ENCODE measurements at regions not wholly inside any gene's neighbourhood (a gene's known extent, or its start where the extent isn't known, plus 50 kb on each side); places are given as distances from the start of the nearest gene placed in this dataset.
"Not testable (repeated sequence)": the region's sequence is repeated elsewhere in the genome, so short reads cannot be mapped to it uniquely, and the experiment has no call there.

- no peak for DNase-seq
These were observed 1661.9 kb upstream of the PIK3C3 start for GRCh38 chr18:40292985-40293710.

- DNase-seq, result no peak
These were observed 1671.5 kb upstream of the PIK3C3 start for GRCh38 chr18:40283560-40283959.

- not testable (repeated sequence) for DNase-seq
These were observed 1673.7 kb upstream of the PIK3C3 start for GRCh38 chr18:40281356-40281755.

GRCh38 chr18:40274618-40275196 is 1680.3 kb upstream of the PIK3C3 start:
- DNase-seq, result no peak

- DNase-seq, result no peak
These were observed 1682.3 kb upstream of the PIK3C3 start for GRCh38 chr18:40272630-40273231.

GRCh38 chr18:40259115-40259835 is 1695.8 kb upstream of the PIK3C3 start:
- DNase-seq, result no peak

GRCh38 chr18:40258311-40258710 is 1696.7 kb upstream of the PIK3C3 start:
- DNase-seq, result no peak

GRCh38 chr18:40250236-40250635 is 1704.8 kb upstream of the PIK3C3 start:
- no peak for DNase-seq

GRCh38 chr18:40249390-40250080 is 1705.5 kb upstream of the PIK3C3 start:
- DNase-seq, result no peak

- DNase-seq, result not testable (repeated sequence)
These were observed 1709.4 kb upstream of the PIK3C3 start for GRCh38 chr18:40245612-40246011.

- no peak for DNase-seq
These were observed 1711.4 kb upstream of the PIK3C3 start for GRCh38 chr18:40243607-40244006.

GRCh38 chr18:40235836-40236235 is 1719.2 kb upstream of the PIK3C3 start:
- no peak for DNase-seq

GRCh38 chr18:40235323-40235722 is 1719.7 kb upstream of the PIK3C3 start:
- no peak for DNase-seq

- no peak for DNase-seq
These were observed 1721.0 kb upstream of the PIK3C3 start for GRCh38 chr18:40233931-40234616.

GRCh38 chr18:40222776-40223175 is 1732.3 kb upstream of the PIK3C3 start:
- DNase-seq, result no peak

GRCh38 chr18:40216856-40217255 is 1738.2 kb upstream of the PIK3C3 start:
- DNase-seq, result no peak

- DNase-seq, result no peak
These were observed 1739.1 kb upstream of the PIK3C3 start for GRCh38 chr18:40215979-40216378.

GRCh38 chr18:40210696-40211095 is 1744.3 kb upstream of the PIK3C3 start:
- DNase-seq, result no peak

- no peak for DNase-seq
These were observed 1746.1 kb upstream of the PIK3C3 start for GRCh38 chr18:40208958-40209357.

- no peak for DNase-seq
These were observed 1757.3 kb upstream of the PIK3C3 start for GRCh38 chr18:40197711-40198110.

GRCh38 chr18:40186677-40187076 is 1768.4 kb upstream of the PIK3C3 start:
- DNase-seq, result no peak

GRCh38 chr18:40179729-40180461 is 1775.1 kb upstream of the PIK3C3 start:
- no peak for DNase-seq
